OCI-LY3 (cell line): ENCODE measurements at regions not wholly inside any gene's neighbourhood (a gene's known extent, or its start where the extent isn't known, plus 50 kb on each side); places are given as distances from the start of the nearest gene placed in this dataset.

Source experiments
- EZH2phosphoT487 ChIP-seq: fragments of 200-600 bp; shearing (Covaris generic); IDR thresholded peaks from 2 replicates; pipeline ENCODE4 v1.6.1; 2018; ENCODE audit warnings: antibody characterized with exemption, mixed run types, low read depth
- TF ChIP-seq, protein P1 (sequence below): fragments of 200-600, 300-600 bp; sonication (generic); IDR thresholded peaks from 2 replicates; pipeline ENCODE4 v1.5.1; 2014; ENCODE audit warnings: antibody characterized with exemption, low read length, low read depth

DNA sequence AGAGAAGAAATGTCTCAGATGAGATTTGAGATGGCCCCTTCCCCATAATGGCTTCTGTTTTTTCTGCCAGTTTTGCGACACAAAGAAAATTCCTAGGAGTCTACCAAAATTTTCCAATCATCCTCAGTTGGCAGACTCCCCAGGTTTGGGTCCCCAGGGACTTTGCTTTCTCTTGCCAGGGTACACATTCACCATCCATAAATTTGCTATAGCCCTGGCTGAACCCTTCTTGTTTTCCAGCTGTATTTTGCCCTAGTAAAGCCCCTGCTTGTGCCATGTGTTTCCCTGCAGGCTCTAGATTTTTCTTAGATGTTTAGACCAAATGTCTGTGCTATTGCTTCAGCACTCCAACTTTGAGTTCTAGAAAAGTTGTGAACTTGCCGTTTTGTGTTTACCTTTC lies 283.2 kb downstream of the ANXA1 start:
- TF ChIP-seq, protein P1, sequence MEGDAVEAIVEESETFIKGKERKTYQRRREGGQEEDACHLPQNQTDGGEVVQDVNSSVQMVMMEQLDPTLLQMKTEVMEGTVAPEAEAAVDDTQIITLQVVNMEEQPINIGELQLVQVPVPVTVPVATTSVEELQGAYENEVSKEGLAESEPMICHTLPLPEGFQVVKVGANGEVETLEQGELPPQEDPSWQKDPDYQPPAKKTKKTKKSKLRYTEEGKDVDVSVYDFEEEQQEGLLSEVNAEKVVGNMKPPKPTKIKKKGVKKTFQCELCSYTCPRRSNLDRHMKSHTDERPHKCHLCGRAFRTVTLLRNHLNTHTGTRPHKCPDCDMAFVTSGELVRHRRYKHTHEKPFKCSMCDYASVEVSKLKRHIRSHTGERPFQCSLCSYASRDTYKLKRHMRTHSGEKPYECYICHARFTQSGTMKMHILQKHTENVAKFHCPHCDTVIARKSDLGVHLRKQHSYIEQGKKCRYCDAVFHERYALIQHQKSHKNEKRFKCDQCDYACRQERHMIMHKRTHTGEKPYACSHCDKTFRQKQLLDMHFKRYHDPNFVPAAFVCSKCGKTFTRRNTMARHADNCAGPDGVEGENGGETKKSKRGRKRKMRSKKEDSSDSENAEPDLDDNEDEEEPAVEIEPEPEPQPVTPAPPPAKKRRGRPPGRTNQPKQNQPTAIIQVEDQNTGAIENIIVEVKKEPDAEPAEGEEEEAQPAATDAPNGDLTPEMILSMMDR, result no peak
- TF ChIP-seq EZH2phosphoT487, result no peak
